ENCODE measurements at regions not wholly inside any gene's neighbourhood (a gene's known extent, or its start where the extent isn't known, plus 50 kb on each side); places are given as distances from the start of the nearest gene placed in this dataset.

DNA sequence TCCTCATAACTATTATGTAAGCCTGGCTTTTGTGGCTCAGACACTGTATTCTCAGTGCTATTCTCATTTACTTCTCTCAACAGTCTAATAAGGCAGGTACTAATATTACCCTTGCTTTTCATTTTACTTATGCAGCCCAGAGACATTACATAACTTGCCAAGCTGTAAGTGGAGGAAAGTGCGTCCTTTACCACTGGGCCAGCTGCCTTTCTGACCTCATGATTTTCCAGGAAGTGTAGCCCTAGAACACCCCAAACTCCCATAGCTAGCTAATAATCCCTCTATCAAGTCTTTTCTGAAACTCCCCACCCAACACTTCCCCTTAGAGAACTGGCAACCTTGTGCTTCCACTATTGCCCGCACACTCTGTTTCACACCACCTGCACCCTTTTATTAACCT is 192.9 kb upstream of the HMHB1 start:
- no peak for TF ChIP-seq ARNT (IDR thresholded peaks at IDR 0.05)
- TF ChIP-seq SP1 (IDR thresholded peaks at IDR 0.05), result no peak
- no peak for TF ChIP-seq FOXM1 (IDR thresholded peaks at IDR 0.05; ENCODE audit: borderline replicate concordance)
- TF ChIP-seq NFRKB (IDR thresholded peaks at IDR 0.05), result no peak
- TF ChIP-seq ELF4 (IDR thresholded peaks at IDR 0.05), result no peak
- no peak for TF ChIP-seq BHLHE40 (IDR thresholded peaks at IDR 0.05; ENCODE audit: borderline replicate concordance)
- no peak for TF ChIP-seq FOXA1 (IDR thresholded peaks at IDR 0.05)
- TF ChIP-seq CTBP1 (IDR thresholded peaks at IDR 0.05; ENCODE audit: borderline replicate concordance), result no peak
- no peak for TF ChIP-seq TARDBP (IDR thresholded peaks at IDR 0.05)
- TF ChIP-seq FOXK2 (IDR thresholded peaks at IDR 0.05), result no peak
- TF ChIP-seq SUZ12 (IDR thresholded peaks at IDR 0.05), result no peak
- no peak for TF ChIP-seq LEF1 (IDR thresholded peaks at IDR 0.05; ENCODE audit: borderline replicate concordance)
- no peak for TF ChIP-seq L3MBTL2 (conservative IDR thresholded peaks at IDR 0.05)
- no peak for TF ChIP-seq ZNF384 (IDR thresholded peaks at IDR 0.05)
- TF ChIP-seq, protein P1, sequence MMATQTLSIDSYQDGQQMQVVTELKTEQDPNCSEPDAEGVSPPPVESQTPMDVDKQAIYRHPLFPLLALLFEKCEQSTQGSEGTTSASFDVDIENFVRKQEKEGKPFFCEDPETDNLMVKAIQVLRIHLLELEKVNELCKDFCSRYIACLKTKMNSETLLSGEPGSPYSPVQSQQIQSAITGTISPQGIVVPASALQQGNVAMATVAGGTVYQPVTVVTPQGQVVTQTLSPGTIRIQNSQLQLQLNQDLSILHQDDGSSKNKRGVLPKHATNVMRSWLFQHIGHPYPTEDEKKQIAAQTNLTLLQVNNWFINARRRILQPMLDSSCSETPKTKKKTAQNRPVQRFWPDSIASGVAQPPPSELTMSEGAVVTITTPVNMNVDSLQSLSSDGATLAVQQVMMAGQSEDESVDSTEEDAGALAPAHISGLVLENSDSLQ (IDR thresholded peaks at IDR 0.05), result no peak
- TF ChIP-seq HDGF (IDR thresholded peaks at IDR 0.05; ENCODE audit: borderline replicate concordance), result no peak
- ChIA-PET CTCF (no interaction called here), POLR2A (no interaction called here)
- DNase-seq (ENCODE audit: extremely low spot score), result no peak

DNA sequence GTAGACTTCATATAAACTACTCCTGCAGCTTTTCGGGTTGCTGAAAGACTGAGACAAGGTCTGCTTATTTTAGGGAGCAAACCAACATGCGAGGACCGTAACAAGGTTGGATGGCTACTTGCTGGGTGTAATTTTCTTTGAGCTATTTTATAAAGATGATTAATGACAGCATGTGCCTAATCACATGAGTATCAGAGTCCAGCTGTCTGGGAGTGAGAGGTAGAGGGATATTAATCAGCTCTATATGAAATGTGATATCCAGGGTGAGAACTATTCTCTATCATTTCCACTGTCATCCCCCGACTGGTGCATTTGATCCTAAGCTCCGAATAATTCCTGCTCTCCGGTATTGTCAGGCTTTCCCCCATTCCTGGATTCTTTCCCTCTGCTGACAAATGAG is 193.8 kb upstream of the HMHB1 start:
- POLR2A ChIA-PET, result no interaction called here
- CTCF ChIA-PET, result interaction anchor here (0.6 kb wide), 1 partner anchor 191 kb away, joined by 3 read pairs; no protein-coding TSS in a partner anchor

DNA sequence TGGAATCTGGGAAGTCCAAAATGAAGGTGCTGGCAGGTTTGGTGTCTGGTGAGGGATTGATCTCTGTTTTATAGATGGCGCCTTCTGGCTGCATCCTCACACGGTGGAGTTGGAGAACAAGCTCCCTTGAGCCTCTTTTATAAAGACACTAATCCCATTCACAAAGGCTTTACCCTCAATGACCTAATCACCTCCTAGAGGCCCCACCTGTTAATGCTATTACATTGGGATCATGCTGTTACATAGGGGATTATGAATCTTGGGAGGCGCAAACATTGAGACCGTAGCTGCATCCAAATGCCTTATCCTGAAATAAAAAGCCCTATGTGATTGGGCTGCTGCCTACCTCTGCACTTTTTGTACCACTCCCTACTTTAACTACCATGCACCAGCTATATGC is 197.1 kb upstream of the HMHB1 start:
- no peak for TF ChIP-seq BHLHE40 (IDR thresholded peaks at IDR 0.05; ENCODE audit: borderline replicate concordance)
- TF ChIP-seq ZNF384 (IDR thresholded peaks at IDR 0.05), result no peak
- TF ChIP-seq NFRKB (IDR thresholded peaks at IDR 0.05), result no peak
- TF ChIP-seq SP1 (IDR thresholded peaks at IDR 0.05), result no peak
- TF ChIP-seq TARDBP (IDR thresholded peaks at IDR 0.05), result no peak
- TF ChIP-seq L3MBTL2 (conservative IDR thresholded peaks at IDR 0.05), result no peak
- TF ChIP-seq FOXM1 (IDR thresholded peaks at IDR 0.05; ENCODE audit: borderline replicate concordance), result no peak
- ChIA-PET POLR2A (no interaction called here), CTCF (no interaction called here)
- DNase-seq (ENCODE audit: extremely low spot score), result no peak

More for the DNA sequence above, 193.8 kb upstream of the HMHB1 start:
- no peak for DNase-seq (ENCODE audit: extremely low spot score)
- no peak for TF ChIP-seq HDGF (IDR thresholded peaks at IDR 0.05; ENCODE audit: borderline replicate concordance)
- TF ChIP-seq ZNF384 (IDR thresholded peaks at IDR 0.05), result no peak
- TF ChIP-seq ARNT (IDR thresholded peaks at IDR 0.05), result no peak
- no peak for TF ChIP-seq CTBP1 (IDR thresholded peaks at IDR 0.05; ENCODE audit: borderline replicate concordance)
- no peak for TF ChIP-seq ELF4 (IDR thresholded peaks at IDR 0.05)
- no peak for TF ChIP-seq TARDBP (IDR thresholded peaks at IDR 0.05)
- TF ChIP-seq, protein P1 (IDR thresholded peaks at IDR 0.05), result no peak

DNA sequence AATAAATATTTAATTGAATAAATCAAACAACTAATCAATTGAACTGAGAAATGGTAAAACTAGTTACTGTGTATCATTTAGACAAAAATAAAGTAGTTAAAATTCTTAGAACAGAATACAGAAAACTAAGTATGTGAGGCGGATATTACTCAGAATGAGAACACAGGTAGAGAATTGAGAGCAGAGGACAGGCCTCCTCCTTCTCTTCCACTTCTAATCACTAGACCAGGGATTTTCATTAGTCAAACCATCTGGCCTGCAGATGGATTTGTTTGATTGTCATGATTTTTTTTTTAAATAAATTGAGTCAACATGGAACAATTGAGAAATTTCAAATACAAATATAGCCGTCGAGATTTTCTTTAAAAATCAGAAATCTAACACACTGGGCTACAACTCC is 198.6 kb upstream of the HMHB1 start:
- no peak for TF ChIP-seq FOXA1 (IDR thresholded peaks at IDR 0.05)
- no peak for TF ChIP-seq NFRKB (IDR thresholded peaks at IDR 0.05)
- TF ChIP-seq L3MBTL2 (conservative IDR thresholded peaks at IDR 0.05), result no peak
- DNase-seq (ENCODE audit: extremely low spot score), result no peak
- POLR2A ChIA-PET, result no interaction called here
- CTCF ChIA-PET, result no interaction called here

DNA sequence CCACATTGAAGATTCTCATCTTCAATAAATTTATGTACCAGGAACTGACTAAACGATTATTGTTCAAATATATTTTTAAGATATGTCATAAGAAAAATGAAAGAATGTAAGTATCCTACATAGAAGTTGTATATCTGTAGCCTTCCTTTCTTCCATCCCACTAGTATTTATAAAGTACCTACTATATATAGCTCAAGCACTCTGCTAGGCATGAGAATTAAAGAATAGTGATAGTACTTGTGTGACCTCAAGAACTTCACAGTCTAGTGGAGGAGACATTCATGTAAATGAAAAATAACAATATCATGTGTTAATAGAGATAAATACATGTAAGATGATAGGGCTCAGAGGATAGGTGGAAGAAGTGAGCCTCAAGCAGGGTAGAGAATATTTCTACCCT is 201.0 kb upstream of the HMHB1 start:
- CTCF ChIA-PET, result interaction anchor here (0.8 kb wide), 1 partner anchor 79 kb away, joined by 3 read pairs; no protein-coding TSS in a partner anchor

DNA sequence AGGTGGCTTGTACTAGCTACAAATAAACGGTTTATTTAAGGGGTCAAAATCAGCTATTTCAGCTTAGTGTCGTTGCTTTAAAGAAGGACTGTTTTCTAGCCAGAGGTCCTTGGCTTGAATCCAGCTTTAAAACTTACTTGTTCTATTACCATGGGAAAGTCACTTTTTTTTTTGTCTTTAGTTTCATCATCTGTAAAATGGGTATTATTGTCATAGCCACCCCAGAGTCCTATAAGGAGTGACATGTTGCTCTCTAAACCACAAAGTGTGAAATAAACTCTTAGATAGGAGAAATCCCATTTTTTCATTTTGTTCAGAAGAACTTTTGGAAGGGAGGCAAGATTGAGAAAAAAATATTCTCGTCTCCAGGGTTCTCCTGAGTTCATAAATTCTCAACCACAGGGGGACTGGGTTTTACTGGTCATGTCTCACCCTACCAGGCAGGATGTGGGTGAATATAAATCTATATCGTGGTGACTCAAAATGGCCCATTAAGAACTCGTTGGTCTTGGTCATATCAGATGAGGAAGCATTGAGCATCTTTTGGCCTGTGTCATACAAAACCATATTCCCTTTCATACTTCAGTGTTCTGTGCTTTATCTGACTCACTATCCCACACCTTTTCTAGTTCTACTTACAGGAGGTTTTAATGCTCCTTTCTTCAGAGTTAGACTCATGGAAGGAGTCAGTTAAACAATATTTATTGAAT is 202.7 kb upstream of the NR3C1 start:
- no peak for TF ChIP-seq SP1 (IDR thresholded peaks at IDR 0.05)
- TF ChIP-seq FOXM1 (IDR thresholded peaks at IDR 0.05; ENCODE audit: borderline replicate concordance), result no peak
- TF ChIP-seq CTBP1 (IDR thresholded peaks at IDR 0.05; ENCODE audit: borderline replicate concordance), result no peak
- no peak for TF ChIP-seq LEF1 (IDR thresholded peaks at IDR 0.05; ENCODE audit: borderline replicate concordance)
- TF ChIP-seq ELF4 (IDR thresholded peaks at IDR 0.05), result no peak
- TF ChIP-seq BHLHE40 (IDR thresholded peaks at IDR 0.05; ENCODE audit: borderline replicate concordance), result no peak
- TF ChIP-seq ZNF384 (IDR thresholded peaks at IDR 0.05), result no peak
- TF ChIP-seq HDGF (IDR thresholded peaks at IDR 0.05; ENCODE audit: borderline replicate concordance), result no peak
- no peak for TF ChIP-seq FOXK2 (IDR thresholded peaks at IDR 0.05)
- TF ChIP-seq FOXA1 (IDR thresholded peaks at IDR 0.05), result no peak
- TF ChIP-seq, protein P1 (IDR thresholded peaks at IDR 0.05), result no peak
- TF ChIP-seq L3MBTL2 (conservative IDR thresholded peaks at IDR 0.05), result no peak
- TF ChIP-seq TARDBP (IDR thresholded peaks at IDR 0.05), result no peak
- TF ChIP-seq ARNT (IDR thresholded peaks at IDR 0.05), result no peak
- TF ChIP-seq SUZ12 (IDR thresholded peaks at IDR 0.05), result no peak
- POLR2A ChIA-PET, result no interaction called here
- no peak for DNase-seq (ENCODE audit: extremely low spot score)
- CTCF ChIA-PET, result interaction anchor here (0.7 kb wide), 1 partner anchor 597 kb away, joined by 3 read pairs; no protein-coding TSS in a partner anchor

More for the DNA sequence above, 201.0 kb upstream of the HMHB1 start:
- DNase-seq (ENCODE audit: extremely low spot score), result no peak
- TF ChIP-seq TARDBP (IDR thresholded peaks at IDR 0.05), result no peak
- no peak for TF ChIP-seq FOXA1 (IDR thresholded peaks at IDR 0.05)
- TF ChIP-seq FOXK2 (IDR thresholded peaks at IDR 0.05), result no peak
- TF ChIP-seq SUZ12 (IDR thresholded peaks at IDR 0.05), result no peak
- no peak for TF ChIP-seq NFRKB (IDR thresholded peaks at IDR 0.05)
- TF ChIP-seq FOXM1 (IDR thresholded peaks at IDR 0.05; ENCODE audit: borderline replicate concordance), result no peak
- TF ChIP-seq CTBP1 (IDR thresholded peaks at IDR 0.05; ENCODE audit: borderline replicate concordance), result no peak
- no peak for TF ChIP-seq ARNT (IDR thresholded peaks at IDR 0.05)
- no peak for TF ChIP-seq ELF4 (IDR thresholded peaks at IDR 0.05)
- TF ChIP-seq LEF1 (IDR thresholded peaks at IDR 0.05; ENCODE audit: borderline replicate concordance), result no peak
- TF ChIP-seq, protein P1 (IDR thresholded peaks at IDR 0.05), result no peak
- no peak for TF ChIP-seq BHLHE40 (IDR thresholded peaks at IDR 0.05; ENCODE audit: borderline replicate concordance)
- TF ChIP-seq HDGF (IDR thresholded peaks at IDR 0.05; ENCODE audit: borderline replicate concordance), result no peak
- no peak for TF ChIP-seq L3MBTL2 (conservative IDR thresholded peaks at IDR 0.05)
- no peak for TF ChIP-seq SP1 (IDR thresholded peaks at IDR 0.05)
- no peak for TF ChIP-seq ZNF384 (IDR thresholded peaks at IDR 0.05)
- POLR2A ChIA-PET, result no interaction called here
